GM12891 (cell line): ENCODE measurements at regions not wholly inside any gene's neighbourhood (a gene's known extent, or its start where the extent isn't known, plus 50 kb on each side); places are given as distances from the start of the nearest gene placed in this dataset.

ENCODE experiments used
- DNase-seq: peaks from one replicate; pipeline ENCODE4 v3.0.0; 2011; ENCODE audit warnings: low spot score; ENCODE audit not compliant: insufficient read length
- FAIRE-seq: peaks from 2 replicates; lab custom pipeline; 2011; peaks lifted over from hg19 to GRCh38; lab: Jason Lieb, UNC
- PAX5 ChIP-seq: IDR thresholded peaks from 2 replicates; pipeline ENCODE4 v1.6.1; 2011; ENCODE audit warnings: low read length, moderate library complexity, mild to moderate bottlenecking; ENCODE audit not compliant: insufficient read depth, severe bottlenecking
- POLR2A ChIP-seq: IDR thresholded peaks from 2 replicates; pipeline ENCODE4 v1.6.1; 2011; ENCODE audit warnings: low read depth, low read length, control low read depth
- POLR2AphosphoS5 ChIP-seq: IDR thresholded peaks from 2 replicates; pipeline ENCODE4 v1.6.1; 2011; ENCODE audit warnings: low read depth, low read length, control low read depth
- POU2F2 ChIP-seq: IDR thresholded peaks from 2 replicates; pipeline ENCODE4 v1.6.1; 2011; ENCODE audit warnings: low read depth, mild to moderate bottlenecking, control low read depth, low read length, moderate library complexity
- SPI1 ChIP-seq: IDR thresholded peaks from 2 replicates; pipeline ENCODE4 v1.6.1; 2011; ENCODE audit warnings: low read depth, low read length, control low read depth
- TAF1 ChIP-seq: IDR thresholded peaks from 2 replicates; pipeline ENCODE4 v1.6.1; 2011; ENCODE audit warnings: low read depth, low read length, control low read depth

- TF ChIP-seq SPI1 (no peak), POLR2A (no peak), TAF1 (no peak), PAX5 (no peak), POLR2AphosphoS5 (no peak), POU2F2 (no peak)
These were observed 159.0 kb upstream of the MEOX2 start for GRCh38 chr7:15845461-15845860.

DNA sequence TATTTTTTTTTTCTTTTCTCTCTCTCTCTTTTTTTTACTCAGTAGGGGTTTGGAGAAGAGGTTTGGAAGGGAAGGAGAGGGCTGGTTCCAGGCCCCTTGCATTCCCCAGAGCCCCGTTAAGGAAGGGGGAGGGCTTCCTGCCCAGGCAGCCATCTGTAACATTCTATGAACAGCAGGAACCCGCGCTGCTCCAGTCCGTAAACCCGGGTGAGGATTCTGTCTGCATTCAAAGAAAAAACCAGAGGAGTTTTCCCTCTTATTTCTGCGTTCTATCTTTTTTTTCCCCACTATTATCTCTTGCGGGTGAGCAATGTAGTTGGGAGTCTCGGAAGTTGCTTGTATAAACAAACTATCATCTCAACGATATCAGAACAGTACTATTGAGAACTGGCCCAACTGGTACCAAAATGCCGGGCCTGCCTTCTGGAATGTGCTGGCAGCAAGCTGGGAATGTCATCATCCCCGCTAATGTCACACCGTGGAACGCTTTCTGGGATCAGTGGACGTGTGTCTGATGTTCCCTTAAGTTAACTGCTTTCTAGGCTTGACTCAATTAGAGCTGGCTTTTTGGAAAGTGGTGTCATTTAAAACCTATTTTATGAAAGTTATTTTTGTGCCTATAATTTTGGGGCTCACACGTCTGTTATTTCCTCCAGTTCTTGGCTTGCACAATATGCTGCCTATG is 153.1 kb upstream of the MEOX2 start:
- TF ChIP-seq POU2F2 = no peak
- no peak for TF ChIP-seq POLR2A
- no peak for TF ChIP-seq PAX5
- no peak for TF ChIP-seq POLR2AphosphoS5
- TF ChIP-seq SPI1 = no peak
- no peak for TF ChIP-seq TAF1
- DNase-seq = no peak
- no peak for FAIRE-seq

More at GRCh38 chr7:15845461-15845860, 159.0 kb upstream of the MEOX2 start:
- FAIRE-seq = no peak
- DNase-seq = no peak

DNA sequence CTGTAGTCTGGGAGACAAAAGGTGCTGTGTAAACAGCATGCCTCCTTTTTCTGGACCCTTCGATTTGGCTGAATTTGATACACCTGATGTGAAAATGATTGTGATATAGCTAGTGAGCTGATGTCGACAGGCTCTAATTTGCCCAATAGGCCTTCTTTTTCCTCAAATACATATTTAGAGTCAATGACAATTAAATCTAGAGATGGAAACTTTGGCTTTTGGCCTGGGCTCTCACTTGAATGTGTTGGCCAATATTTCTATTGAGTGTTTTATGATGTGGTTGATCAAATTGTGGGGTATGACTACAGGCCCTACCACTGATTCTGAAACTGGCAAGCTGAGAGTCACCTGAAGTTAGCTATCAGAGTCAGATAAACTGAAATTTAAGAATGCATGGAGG is 151.8 kb upstream of the MEOX2 start:
- TF ChIP-seq POU2F2 (no peak), POLR2A (no peak)
- FAIRE-seq (no peak), DNase-seq (no peak)

- DNase-seq (no peak), FAIRE-seq (no peak)
- TF ChIP-seq PAX5 = no peak
These were observed 150.9 kb upstream of the MEOX2 start for GRCh38 chr7:15837306-15837950.

GRCh38 chr7:15836651-15837050 is 150.2 kb upstream of the MEOX2 start:
- no peak for DNase-seq
- no peak for TF ChIP-seq TAF1
- no peak for TF ChIP-seq POLR2AphosphoS5
- TF ChIP-seq PAX5 = no peak
- no peak for TF ChIP-seq SPI1
- no peak for TF ChIP-seq POLR2A
- no peak for FAIRE-seq

GRCh38 chr7:15836041-15836440 is 149.6 kb upstream of the MEOX2 start:
- DNase-seq = no peak
- no peak for FAIRE-seq

DNA sequence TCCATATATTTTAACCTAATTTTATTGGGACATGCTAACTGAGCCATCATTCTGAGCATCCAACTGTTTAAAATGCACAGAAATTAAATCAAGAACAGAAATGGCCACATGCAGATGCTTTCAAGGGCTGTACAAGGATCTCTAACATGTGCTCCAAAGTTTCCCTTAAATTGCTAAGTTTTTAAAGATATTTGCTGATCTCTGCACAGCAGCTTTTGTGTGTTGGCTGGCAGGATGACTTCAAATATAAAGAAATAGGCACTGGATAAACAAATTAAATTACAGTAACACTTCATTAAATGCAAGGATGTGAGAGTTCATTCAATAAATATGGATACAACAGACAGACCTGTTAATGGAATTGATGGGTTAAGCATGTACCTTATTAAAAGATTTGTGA is 148.0 kb upstream of the MEOX2 start:
- DNase-seq (no peak), FAIRE-seq (no peak)
- TF ChIP-seq POLR2A (no peak), SPI1 (no peak), TAF1 (no peak), POLR2AphosphoS5 (no peak), POU2F2 (no peak), PAX5 (no peak)

More at GRCh38 chr7:15836041-15836440, 149.6 kb upstream of the MEOX2 start:
- TF ChIP-seq POLR2AphosphoS5 (no peak), POLR2A (no peak), PAX5 (no peak), TAF1 (no peak), POU2F2 (no peak), SPI1 (no peak)

DNA sequence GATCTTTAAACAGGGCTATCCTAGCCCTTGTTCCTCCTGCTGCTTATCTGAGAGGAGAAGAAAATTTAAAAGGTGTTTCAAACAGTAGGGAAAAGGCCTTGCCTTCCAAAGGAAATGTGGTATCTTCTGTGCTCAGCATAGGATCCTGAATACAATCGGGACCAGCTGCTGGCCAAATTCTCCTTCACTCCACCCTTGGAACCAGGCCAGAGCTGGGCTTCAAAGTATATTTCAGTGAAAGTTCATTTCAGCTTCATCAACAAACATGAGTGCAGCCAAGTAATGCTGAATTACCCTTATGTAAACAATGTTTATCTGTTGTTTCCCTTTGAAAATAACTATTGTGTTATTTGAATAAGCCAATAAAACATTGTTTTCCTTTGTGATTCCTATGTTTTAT is 146.5 kb upstream of the MEOX2 start:
- TF ChIP-seq POLR2AphosphoS5 (no peak), POLR2A (no peak)
- FAIRE-seq = no peak
- DNase-seq = no peak

DNA sequence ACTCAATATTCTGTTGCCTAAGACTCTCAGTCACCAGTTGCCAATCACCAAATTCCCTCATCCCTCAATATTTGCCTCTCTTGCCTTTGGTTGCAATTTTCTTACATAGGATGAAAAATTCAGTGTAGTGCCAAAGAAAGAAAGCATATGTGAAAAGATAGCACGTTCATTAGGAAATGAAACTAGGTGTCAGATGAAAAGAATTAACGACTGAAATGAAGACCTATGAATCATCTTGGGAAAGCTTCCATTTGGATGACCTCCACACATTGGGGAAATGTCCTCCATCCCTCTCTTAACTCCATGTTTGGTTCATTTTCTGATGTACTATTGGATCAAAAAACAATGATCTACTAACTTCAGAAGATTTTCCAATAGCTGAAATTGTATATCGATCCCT is 145.1 kb upstream of the MEOX2 start:
- FAIRE-seq (no peak), DNase-seq (no peak)
- TF ChIP-seq TAF1 = no peak
- no peak for TF ChIP-seq SPI1
- no peak for TF ChIP-seq POLR2AphosphoS5
- no peak for TF ChIP-seq POU2F2
- TF ChIP-seq PAX5 = no peak
- no peak for TF ChIP-seq POLR2A

- TF ChIP-seq POU2F2 (no peak), POLR2AphosphoS5 (no peak), PAX5 (no peak), SPI1 (no peak), POLR2A (no peak), TAF1 (no peak)
- no peak for FAIRE-seq
- DNase-seq = no peak
These were observed 143.2 kb upstream of the MEOX2 start for GRCh38 chr7:15829691-15830090.

DNA sequence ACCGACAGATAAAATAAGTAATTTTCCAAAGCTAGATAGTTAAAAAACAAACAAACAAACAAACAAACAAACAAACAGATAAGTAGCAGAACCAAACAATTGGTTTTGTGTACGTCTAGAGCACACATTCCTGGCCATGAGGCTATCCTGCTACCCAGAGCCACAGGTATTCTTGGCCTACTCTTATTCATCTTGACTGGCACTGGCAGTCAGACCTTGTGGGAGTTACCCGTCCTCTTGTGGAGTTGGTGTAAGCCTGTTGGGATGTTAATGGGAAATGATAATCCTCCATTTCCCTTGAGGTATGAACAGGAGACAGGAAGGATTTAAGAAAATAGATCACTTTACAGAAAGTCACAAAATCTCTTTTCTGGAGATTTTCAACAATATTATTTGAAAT is 142.4 kb upstream of the MEOX2 start:
- no peak for DNase-seq
- TF ChIP-seq POLR2A (no peak), SPI1 (no peak), PAX5 (no peak), TAF1 (no peak), POLR2AphosphoS5 (no peak), POU2F2 (no peak)
- no peak for FAIRE-seq
